ENCODE measurements at regions not wholly inside any gene's neighbourhood (a gene's known extent, or its start where the extent isn't known, plus 50 kb on each side); places are given as distances from the start of the nearest gene placed in this dataset.

- H3K4me3 ChIP-seq (ENCODE audit: low read depth, low read length) = no peak overlapping the region
- peak; percentile 37 for DNase-seq (ENCODE audit: low read depth, low spot score)
- in situ Hi-C loops (cut with HindIII; ENCODE audit: low sequenced_read_pairs) = no loop called here
- TF ChIP-seq, protein P1, sequence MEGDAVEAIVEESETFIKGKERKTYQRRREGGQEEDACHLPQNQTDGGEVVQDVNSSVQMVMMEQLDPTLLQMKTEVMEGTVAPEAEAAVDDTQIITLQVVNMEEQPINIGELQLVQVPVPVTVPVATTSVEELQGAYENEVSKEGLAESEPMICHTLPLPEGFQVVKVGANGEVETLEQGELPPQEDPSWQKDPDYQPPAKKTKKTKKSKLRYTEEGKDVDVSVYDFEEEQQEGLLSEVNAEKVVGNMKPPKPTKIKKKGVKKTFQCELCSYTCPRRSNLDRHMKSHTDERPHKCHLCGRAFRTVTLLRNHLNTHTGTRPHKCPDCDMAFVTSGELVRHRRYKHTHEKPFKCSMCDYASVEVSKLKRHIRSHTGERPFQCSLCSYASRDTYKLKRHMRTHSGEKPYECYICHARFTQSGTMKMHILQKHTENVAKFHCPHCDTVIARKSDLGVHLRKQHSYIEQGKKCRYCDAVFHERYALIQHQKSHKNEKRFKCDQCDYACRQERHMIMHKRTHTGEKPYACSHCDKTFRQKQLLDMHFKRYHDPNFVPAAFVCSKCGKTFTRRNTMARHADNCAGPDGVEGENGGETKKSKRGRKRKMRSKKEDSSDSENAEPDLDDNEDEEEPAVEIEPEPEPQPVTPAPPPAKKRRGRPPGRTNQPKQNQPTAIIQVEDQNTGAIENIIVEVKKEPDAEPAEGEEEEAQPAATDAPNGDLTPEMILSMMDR (IDR thresholded peaks at IDR 0.05; ENCODE audit: low read depth, low read length) = no peak
Measured at GRCh38 chr5:93277051-93277450, 304.0 kb downstream of the NR2F1-AS1 start.

GRCh38 chr5:93275376-93275775, 305.6 kb downstream of the NR2F1-AS1 start:
- in situ Hi-C loops (cut with HindIII; ENCODE audit: low sequenced_read_pairs) = no loop called here
- no peak for DNase-seq (ENCODE audit: low read depth, low spot score)
- TF ChIP-seq, protein P1 (IDR thresholded peaks at IDR 0.05; ENCODE audit: low read depth, low read length) = no peak
- no peak overlapping the region for H3K4me3 ChIP-seq (ENCODE audit: low read depth, low read length)

DNA sequence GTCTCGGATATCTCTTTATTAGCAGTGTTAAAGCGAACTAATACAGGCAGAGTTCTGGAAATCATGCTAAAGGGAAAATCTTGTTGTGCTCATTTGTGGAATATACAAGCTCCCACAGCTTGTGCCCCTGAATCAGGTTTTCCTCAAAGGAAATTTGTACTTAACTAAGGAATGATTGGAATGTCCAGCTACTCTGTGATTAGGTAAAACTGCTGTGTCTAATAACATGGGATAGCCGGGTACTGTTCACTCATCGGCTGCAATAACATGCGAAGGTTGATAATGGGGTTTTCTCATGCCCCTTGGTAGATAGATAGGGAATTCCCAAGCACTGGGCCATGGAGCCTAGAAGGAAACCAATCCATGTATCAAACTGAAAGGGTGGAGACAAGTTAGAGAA, 306.7 kb downstream of the NR2F1-AS1 start:
- H3K4me3 ChIP-seq (ENCODE audit: low read depth, low read length) = no peak overlapping the region
- DNase-seq (ENCODE audit: low read depth, low spot score) = peak; percentile 59
- TF ChIP-seq, protein P1 (IDR thresholded peaks at IDR 0.05; ENCODE audit: low read depth, low read length) = no peak
- in situ Hi-C loops (cut with HindIII; ENCODE audit: low sequenced_read_pairs) = no loop called here

DNA sequence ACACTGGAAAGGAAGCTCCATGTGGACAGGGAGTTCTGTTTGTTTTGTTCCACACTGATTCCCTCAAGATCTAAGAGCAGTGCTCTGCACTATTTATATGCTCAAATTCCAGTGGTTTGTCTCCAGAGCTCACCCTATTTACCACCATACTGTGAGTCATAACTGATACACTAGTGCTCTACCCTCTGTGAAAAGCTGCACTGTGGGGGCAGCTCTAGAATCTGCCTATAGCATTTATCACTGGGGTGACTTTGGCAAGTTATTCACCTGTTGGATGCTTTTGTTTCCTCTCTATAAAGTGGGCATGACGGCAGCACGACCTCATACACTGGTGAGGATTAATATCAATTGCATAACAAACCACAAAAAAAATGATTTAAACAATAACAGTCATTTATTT, 307.8 kb downstream of the NR2F1-AS1 start:
- DNase-seq (ENCODE audit: low read depth, low spot score) = peak; percentile 75
- in situ Hi-C loops (cut with HindIII; ENCODE audit: low sequenced_read_pairs) = no loop called here
- TF ChIP-seq, protein P1 (IDR thresholded peaks at IDR 0.05; ENCODE audit: low read depth, low read length) = no peak
- H3K4me3 ChIP-seq (ENCODE audit: low read depth, low read length) = no peak overlapping the region

DNA sequence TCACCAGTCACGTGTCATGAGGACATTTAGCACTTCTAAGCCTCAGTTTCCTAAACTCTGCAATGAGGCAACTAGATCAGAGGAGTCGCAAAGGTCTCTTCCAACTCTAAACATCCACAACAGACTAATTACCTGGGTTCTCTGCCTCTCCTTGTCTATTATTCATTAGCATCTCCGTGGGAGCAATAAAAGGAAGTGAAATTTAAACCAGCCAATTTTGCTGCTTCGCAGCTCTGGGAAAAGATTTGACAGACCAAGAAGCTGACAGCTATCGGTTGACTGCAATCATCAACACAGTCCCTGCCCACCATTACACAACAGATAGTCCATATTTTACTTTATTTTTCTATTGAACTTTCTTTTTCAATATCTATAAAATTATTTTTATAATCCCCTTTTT, 308.9 kb downstream of the NR2F1-AS1 start:
- H3K4me3 ChIP-seq (ENCODE audit: low read depth, low read length) = no peak overlapping the region
- TF ChIP-seq, protein P1 (IDR thresholded peaks at IDR 0.05; ENCODE audit: low read depth, low read length) = no peak
- in situ Hi-C loops (cut with HindIII; ENCODE audit: low sequenced_read_pairs) = no loop called here
- no peak for DNase-seq (ENCODE audit: low read depth, low spot score)

GRCh38 chr5:93267736-93268135, 313.3 kb downstream of the NR2F1-AS1 start:
- DNase-seq (ENCODE audit: low read depth, low spot score) = no peak
- H3K4me3 ChIP-seq (ENCODE audit: low read depth, low read length) = no peak overlapping the region
- in situ Hi-C loops (cut with HindIII; ENCODE audit: low sequenced_read_pairs) = no loop called here
- TF ChIP-seq, protein P1 (IDR thresholded peaks at IDR 0.05; ENCODE audit: low read depth, low read length) = no peak

- no peak for DNase-seq (ENCODE audit: low read depth, low spot score)
- TF ChIP-seq, protein P1 (IDR thresholded peaks at IDR 0.05; ENCODE audit: low read depth, low read length) = no peak
- H3K4me3 ChIP-seq (ENCODE audit: low read depth, low read length) = no peak overlapping the region
- in situ Hi-C loops (cut with HindIII; ENCODE audit: low sequenced_read_pairs) = no loop called here
Measured at GRCh38 chr5:93267276-93267675, 313.7 kb downstream of the NR2F1-AS1 start.
